Right lobe of liver (tissue), 4 donors: ENCODE measurements at regions not wholly inside any gene's neighbourhood (a gene's known extent, or its start where the extent isn't known, plus 50 kb on each side); places are given as distances from the start of the nearest gene placed in this dataset.

Source experiments
- POLR2A ChIP-seq: fragments of 450-650 bp; IDR thresholded peaks from one replicate; pipeline ENCODE4 v1.6.1; 2017; ENCODE audit warnings: antibody characterized with exemption, mild to moderate bottlenecking
- TF ChIP-seq, protein P1 (sequence below), 4 donors: fragments of 200-600 bp in 3 of 4; fragments of 450-650 bp in 1 of 4; IDR thresholded peaks; one replicate each; pipeline versions ENCODE4 v1.5.1 to v1.8.0; 2016 to 2022; ENCODE audit warnings: antibody characterized with exemption in 4 of 4, mild to moderate bottlenecking in 2 of 4
- donor health status: DM: no; HTN: no; CAD: no.
- donor health status: DM: no; HTN: no; CAD: no.
- donor health status: DM: no; HTN: yes; CAD: no.

DNA sequence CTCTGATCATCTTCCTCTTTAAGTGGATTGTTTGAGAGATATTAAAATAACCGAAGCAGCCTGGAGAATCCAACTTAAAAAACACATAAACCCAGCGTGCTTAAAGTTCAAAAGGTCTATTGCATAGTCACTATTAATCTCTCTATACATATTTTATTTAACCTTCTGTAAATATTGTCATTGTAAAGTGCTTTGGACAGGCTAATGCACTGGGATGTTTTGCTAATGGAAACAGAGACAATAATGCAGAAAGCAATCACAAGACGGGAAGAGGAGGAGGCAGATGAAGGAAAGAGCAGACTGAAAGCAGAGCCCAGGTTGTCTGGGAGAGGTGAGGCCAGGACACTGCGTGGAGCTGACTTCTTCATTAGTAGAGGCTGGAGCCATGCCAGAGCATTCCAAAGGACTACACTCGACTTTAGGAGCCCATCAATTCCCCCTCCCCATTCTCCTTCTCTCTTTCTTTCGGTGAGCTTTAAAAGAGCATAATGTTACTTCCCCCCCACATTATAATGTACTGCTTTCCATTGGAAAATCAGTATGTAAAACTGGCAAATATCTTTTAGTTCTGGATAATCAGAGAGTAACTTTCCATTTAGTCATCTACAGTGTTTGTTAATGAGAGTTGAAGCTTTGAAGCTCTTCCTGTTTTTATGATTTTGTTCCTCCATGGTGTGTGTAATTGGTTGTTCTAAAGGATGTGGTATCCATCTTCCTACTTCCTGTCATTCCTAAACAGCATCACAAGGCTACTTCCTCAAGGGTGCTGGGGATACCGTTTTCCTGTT lies 307.3 kb upstream of the MPDZ start:
- TF ChIP-seq, protein P1, sequence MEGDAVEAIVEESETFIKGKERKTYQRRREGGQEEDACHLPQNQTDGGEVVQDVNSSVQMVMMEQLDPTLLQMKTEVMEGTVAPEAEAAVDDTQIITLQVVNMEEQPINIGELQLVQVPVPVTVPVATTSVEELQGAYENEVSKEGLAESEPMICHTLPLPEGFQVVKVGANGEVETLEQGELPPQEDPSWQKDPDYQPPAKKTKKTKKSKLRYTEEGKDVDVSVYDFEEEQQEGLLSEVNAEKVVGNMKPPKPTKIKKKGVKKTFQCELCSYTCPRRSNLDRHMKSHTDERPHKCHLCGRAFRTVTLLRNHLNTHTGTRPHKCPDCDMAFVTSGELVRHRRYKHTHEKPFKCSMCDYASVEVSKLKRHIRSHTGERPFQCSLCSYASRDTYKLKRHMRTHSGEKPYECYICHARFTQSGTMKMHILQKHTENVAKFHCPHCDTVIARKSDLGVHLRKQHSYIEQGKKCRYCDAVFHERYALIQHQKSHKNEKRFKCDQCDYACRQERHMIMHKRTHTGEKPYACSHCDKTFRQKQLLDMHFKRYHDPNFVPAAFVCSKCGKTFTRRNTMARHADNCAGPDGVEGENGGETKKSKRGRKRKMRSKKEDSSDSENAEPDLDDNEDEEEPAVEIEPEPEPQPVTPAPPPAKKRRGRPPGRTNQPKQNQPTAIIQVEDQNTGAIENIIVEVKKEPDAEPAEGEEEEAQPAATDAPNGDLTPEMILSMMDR (IDR thresholded peaks at IDR 0.05): no peak
- no peak for TF ChIP-seq POLR2A
